HepG2 (cell line): ENCODE measurements at regions not wholly inside any gene's neighbourhood (a gene's known extent, or its start where the extent isn't known, plus 50 kb on each side); places are given as distances from the start of the nearest gene placed in this dataset.

Experiments
- DNMT1 ChIP-seq: sonication (generic); formaldehyde crosslinking; IDR thresholded peaks from 2 replicates; pipeline ENCODE4 v1.5.1; 2020; ENCODE audit warnings: mild to moderate bottlenecking, missing genetic modification reagents
- HDAC2 ChIP-seq: sonication (generic); formaldehyde crosslinking; IDR thresholded peaks from 2 replicates; pipeline ENCODE4 v1.4.0; 2020; ENCODE audit warnings: missing genetic modification reagents
- HNRNPK ChIP-seq: fragments of 200-400 bp; formaldehyde crosslinking; IDR thresholded peaks from 2 replicates; pipeline ENCODE4 v1.6.1; 2018; ENCODE audit warnings: low read length, low read depth, moderate library complexity, mild to moderate bottlenecking; ENCODE audit not compliant: poor library complexity, severe bottlenecking
- ISX ChIP-seq: sonication (generic); formaldehyde crosslinking; conservative IDR thresholded peaks from 2 replicates; pipeline ENCODE4 v1.5.0; 2020; ENCODE audit warnings: missing genetic modification reagents
- KLF11 ChIP-seq: IDR thresholded peaks from 2 replicates; pipeline ENCODE4 v1.6.1; 2016; ENCODE audit warnings: missing compliant biosample characterization
- PCBP1 ChIP-seq: fragments of 200-400 bp; formaldehyde crosslinking; IDR thresholded peaks from 2 replicates; pipeline ENCODE4 v1.6.1; 2017; ENCODE audit warnings: mild to moderate bottlenecking, low read depth, low read length, borderline replicate concordance
- RARA ChIP-seq: IDR thresholded peaks from 2 replicates; pipeline ENCODE4 v1.6.1; 2016; ENCODE audit warnings: missing genetic modification reagents, missing compliant biosample characterization
- RNF2 ChIP-seq: fragments of 450-650 bp; conservative IDR thresholded peaks from 2 replicates; pipeline ENCODE4 v1.6.1; 2016; ENCODE audit warnings: low read depth
- SMAD9 ChIP-seq: sonication (generic); formaldehyde crosslinking; IDR thresholded peaks from 2 replicates; pipeline ENCODE4 v1.5.1; 2020; ENCODE audit warnings: mild to moderate bottlenecking, missing genetic modification reagents
- SOX6 ChIP-seq, 2 experiments: fragments of 450-650 bp in 1 of 2; sonication (generic) in 1 of 2; formaldehyde crosslinking in 1 of 2; IDR thresholded peaks; 2 replicates each; pipeline versions ENCODE4 v1.4.0 to v1.6.1; 2017 to 2020; ENCODE audit warnings: antibody characterized with exemption in 1 of 2, mild to moderate bottlenecking in 1 of 2, missing genetic modification reagents in 1 of 2
- XRCC5 ChIP-seq: fragments of 200-400 bp; formaldehyde crosslinking; optimal IDR thresholded peaks from 2 replicates; pipeline ENCODE3; 2017; ENCODE audit warnings: mild to moderate bottlenecking, low read length
- ZFAT ChIP-seq: sonication (generic); formaldehyde crosslinking; conservative IDR thresholded peaks from 2 replicates; pipeline ENCODE4 v1.8.1; 2023; ENCODE audit warnings: missing genetic modification reagents, inconsistent platforms
- ZFYVE20 ChIP-seq: sonication (generic); formaldehyde crosslinking; IDR thresholded peaks from 2 replicates; pipeline ENCODE4 v1.8.0; 2023; ENCODE audit warnings: low read depth, mild to moderate bottlenecking, moderate library complexity, missing genetic modification reagents, borderline replicate concordance
- ZNF484 ChIP-seq: sonication (generic); formaldehyde crosslinking; IDR thresholded peaks from 2 replicates; pipeline ENCODE4 v1.5.1; 2020; ENCODE audit warnings: mild to moderate bottlenecking, low read depth, missing genetic modification reagents, borderline replicate concordance
- ZNF550 ChIP-seq: sonication (generic); formaldehyde crosslinking; IDR thresholded peaks from 2 replicates; pipeline ENCODE4 v1.4.0; 2020; ENCODE audit warnings: mild to moderate bottlenecking, missing genetic modification reagents, borderline replicate concordance
- ZNF7 ChIP-seq: IDR thresholded peaks from 2 replicates; pipeline ENCODE4 v1.6.1; 2016; ENCODE audit warnings: missing biosample characterization, missing genetic modification reagents
- ZNF850 ChIP-seq: sonication (generic); formaldehyde crosslinking; conservative IDR thresholded peaks from 2 replicates; pipeline ENCODE4 v1.9.0; 2021; ENCODE audit warnings: mild to moderate bottlenecking, missing genetic modification reagents
- TF ChIP-seq, protein P1 (sequence below): sonication (generic); formaldehyde crosslinking; IDR thresholded peaks from 2 replicates; pipeline ENCODE4 v1.5.1; 2020; ENCODE audit warnings: mild to moderate bottlenecking, moderate library complexity, missing genetic modification reagents
- TF ChIP-seq, protein P2 (sequence below): IDR thresholded peaks from 2 replicates; pipeline ENCODE4 v1.6.1; 2016; ENCODE audit warnings: missing compliant biosample characterization, missing genetic modification reagents, borderline replicate concordance
- TF ChIP-seq, protein P3 (sequence below), 2 experiments: sonication (generic) in 1 of 2; formaldehyde crosslinking in 1 of 2; IDR thresholded peaks; 2 replicates each; pipeline versions ENCODE4 v1.4.0 to v1.6.1; 2018 to 2020; ENCODE audit warnings: missing genetic modification reagents in 2 of 2, borderline replicate concordance in 1 of 2, low read depth in 1 of 2, mild to moderate bottlenecking in 1 of 2, missing biosample characterization in 1 of 2
- TF ChIP-seq, protein P4 (sequence below): sonication (generic); formaldehyde crosslinking; IDR thresholded peaks from 2 replicates; pipeline ENCODE4 v1.4.0; 2020; ENCODE audit warnings: missing genetic modification reagents, borderline replicate concordance
- TF ChIP-seq, protein P5 (sequence below): sonication (generic); formaldehyde crosslinking; IDR thresholded peaks from 2 replicates; pipeline ENCODE4 v1.4.0; 2020; ENCODE audit warnings: missing genetic modification reagents

DNA sequence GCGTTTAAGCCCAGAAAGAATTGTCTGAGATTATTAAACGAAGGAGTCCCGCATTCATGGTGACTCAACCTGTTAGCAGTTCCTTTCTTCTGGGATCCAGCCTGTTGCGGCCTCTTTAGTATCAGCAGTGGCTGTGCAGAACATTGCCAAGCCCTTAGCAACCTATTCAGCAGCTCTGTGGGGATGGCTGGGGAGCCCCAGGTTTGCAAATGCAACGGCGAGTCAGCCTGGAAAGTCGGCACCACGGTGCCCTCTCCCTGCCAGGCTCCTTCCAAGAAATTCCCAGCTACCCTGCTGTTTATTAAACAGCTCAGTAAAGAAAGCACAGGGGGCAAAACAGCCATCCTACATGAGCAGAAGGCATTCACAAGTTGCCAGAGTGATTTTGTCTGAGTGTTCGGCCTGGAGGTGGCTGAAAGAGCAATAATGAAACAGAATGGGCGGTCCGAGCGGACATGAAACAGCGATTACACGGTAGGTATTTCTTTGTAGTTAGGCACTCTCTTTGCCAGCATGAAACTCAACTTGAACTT lies 198.3 kb downstream of the BAMBI start (continued):
- TF ChIP-seq, protein P1, sequence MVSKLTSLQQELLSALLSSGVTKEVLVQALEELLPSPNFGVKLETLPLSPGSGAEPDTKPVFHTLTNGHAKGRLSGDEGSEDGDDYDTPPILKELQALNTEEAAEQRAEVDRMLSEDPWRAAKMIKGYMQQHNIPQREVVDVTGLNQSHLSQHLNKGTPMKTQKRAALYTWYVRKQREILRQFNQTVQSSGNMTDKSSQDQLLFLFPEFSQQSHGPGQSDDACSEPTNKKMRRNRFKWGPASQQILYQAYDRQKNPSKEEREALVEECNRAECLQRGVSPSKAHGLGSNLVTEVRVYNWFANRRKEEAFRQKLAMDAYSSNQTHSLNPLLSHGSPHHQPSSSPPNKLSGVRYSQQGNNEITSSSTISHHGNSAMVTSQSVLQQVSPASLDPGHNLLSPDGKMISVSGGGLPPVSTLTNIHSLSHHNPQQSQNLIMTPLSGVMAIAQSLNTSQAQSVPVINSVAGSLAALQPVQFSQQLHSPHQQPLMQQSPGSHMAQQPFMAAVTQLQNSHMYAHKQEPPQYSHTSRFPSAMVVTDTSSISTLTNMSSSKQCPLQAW (CRISPR knock-in tag): 0 out of 2 replicates have a peak, but pooled peaks have one; percentile 49
- TF ChIP-seq, protein P2, sequence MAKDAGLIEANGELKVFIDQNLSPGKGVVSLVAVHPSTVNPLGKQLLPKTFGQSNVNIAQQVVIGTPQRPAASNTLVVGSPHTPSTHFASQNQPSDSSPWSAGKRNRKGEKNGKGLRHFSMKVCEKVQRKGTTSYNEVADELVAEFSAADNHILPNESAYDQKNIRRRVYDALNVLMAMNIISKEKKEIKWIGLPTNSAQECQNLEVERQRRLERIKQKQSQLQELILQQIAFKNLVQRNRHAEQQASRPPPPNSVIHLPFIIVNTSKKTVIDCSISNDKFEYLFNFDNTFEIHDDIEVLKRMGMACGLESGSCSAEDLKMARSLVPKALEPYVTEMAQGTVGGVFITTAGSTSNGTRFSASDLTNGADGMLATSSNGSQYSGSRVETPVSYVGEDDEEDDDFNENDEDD (CRISPR knock-in tag): no peak
- TF ChIP-seq ZFYVE20 (CRISPR knock-in tag): no peak
- TF ChIP-seq ISX (CRISPR knock-in tag): no peak
- TF ChIP-seq ZNF550 (CRISPR knock-in tag): no peak
- TF ChIP-seq SMAD9 (CRISPR knock-in tag): no peak
- no peak for TF ChIP-seq ZNF850 (CRISPR knock-in tag)
- TF ChIP-seq RARA (CRISPR knock-in tag): peak; percentile 27; the same call in 1 of the 2 replicates
- peak; percentile 25 for TF ChIP-seq XRCC5
- TF ChIP-seq HNRNPK: no peak
- TF ChIP-seq SOX6 (IDR thresholded peaks at IDR 0.05): no peak
- TF ChIP-seq SOX6 (CRISPR knock-in tag; IDR thresholded peaks at IDR 0.05): peak; percentile 58; the same call in 1 of the 2 replicates
- TF ChIP-seq, protein P3, sequence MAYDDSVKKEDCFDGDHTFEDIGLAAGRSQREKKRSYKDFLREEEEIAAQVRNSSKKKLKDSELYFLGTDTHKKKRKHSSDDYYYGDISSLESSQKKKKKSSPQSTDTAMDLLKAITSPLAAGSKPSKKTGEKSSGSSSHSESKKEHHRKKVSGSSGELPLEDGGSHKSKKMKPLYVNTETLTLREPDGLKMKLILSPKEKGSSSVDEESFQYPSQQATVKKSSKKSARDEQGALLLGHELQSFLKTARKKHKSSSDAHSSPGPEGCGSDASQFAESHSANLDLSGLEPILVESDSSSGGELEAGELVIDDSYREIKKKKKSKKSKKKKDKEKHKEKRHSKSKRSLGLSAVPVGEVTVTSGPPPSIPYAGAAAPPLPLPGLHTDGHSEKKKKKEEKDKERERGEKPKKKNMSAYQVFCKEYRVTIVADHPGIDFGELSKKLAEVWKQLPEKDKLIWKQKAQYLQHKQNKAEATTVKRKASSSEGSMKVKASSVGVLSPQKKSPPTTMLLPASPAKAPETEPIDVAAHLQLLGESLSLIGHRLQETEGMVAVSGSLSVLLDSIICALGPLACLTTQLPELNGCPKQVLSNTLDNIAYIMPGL (CRISPR knock-in tag; IDR thresholded peaks at IDR 0.05; ENCODE audit: borderline replicate concordance in 1 of 2, low read depth in 1 of 2): no peak
- TF ChIP-seq ZNF7: no peak
- TF ChIP-seq DNMT1 (CRISPR knock-in tag): no peak
- TF ChIP-seq ZNF484 (CRISPR knock-in tag): no peak
- no peak for TF ChIP-seq PCBP1
- TF ChIP-seq, protein P4, sequence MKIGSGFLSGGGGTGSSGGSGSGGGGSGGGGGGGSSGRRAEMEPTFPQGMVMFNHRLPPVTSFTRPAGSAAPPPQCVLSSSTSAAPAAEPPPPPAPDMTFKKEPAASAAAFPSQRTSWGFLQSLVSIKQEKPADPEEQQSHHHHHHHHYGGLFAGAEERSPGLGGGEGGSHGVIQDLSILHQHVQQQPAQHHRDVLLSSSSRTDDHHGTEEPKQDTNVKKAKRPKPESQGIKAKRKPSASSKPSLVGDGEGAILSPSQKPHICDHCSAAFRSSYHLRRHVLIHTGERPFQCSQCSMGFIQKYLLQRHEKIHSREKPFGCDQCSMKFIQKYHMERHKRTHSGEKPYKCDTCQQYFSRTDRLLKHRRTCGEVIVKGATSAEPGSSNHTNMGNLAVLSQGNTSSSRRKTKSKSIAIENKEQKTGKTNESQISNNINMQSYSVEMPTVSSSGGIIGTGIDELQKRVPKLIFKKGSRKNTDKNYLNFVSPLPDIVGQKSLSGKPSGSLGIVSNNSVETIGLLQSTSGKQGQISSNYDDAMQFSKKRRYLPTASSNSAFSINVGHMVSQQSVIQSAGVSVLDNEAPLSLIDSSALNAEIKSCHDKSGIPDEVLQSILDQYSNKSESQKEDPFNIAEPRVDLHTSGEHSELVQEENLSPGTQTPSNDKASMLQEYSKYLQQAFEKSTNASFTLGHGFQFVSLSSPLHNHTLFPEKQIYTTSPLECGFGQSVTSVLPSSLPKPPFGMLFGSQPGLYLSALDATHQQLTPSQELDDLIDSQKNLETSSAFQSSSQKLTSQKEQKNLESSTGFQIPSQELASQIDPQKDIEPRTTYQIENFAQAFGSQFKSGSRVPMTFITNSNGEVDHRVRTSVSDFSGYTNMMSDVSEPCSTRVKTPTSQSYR (CRISPR knock-in tag): no peak
- TF ChIP-seq, protein P5, sequence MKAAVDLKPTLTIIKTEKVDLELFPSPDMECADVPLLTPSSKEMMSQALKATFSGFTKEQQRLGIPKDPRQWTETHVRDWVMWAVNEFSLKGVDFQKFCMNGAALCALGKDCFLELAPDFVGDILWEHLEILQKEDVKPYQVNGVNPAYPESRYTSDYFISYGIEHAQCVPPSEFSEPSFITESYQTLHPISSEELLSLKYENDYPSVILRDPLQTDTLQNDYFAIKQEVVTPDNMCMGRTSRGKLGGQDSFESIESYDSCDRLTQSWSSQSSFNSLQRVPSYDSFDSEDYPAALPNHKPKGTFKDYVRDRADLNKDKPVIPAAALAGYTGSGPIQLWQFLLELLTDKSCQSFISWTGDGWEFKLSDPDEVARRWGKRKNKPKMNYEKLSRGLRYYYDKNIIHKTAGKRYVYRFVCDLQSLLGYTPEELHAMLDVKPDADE (CRISPR knock-in tag): no peak
- peak; percentile 29; the same call in 1 of the 2 replicates for TF ChIP-seq HDAC2
- no peak for TF ChIP-seq RNF2
- no peak for TF ChIP-seq KLF11 (CRISPR knock-in tag)
- no peak for TF ChIP-seq ZFAT (CRISPR knock-in tag)
